Right lobe of liver (tissue), 6 donors: ENCODE measurements at regions not wholly inside any gene's neighbourhood (a gene's known extent, or its start where the extent isn't known, plus 50 kb on each side); places are given as distances from the start of the nearest gene placed in this dataset.
A peak's percentile ranks its signal among the peaks of the same experiment; 100 is the strongest.

Experiments
- ATAC-seq, 4 donors: fragments of 200-7000 bp; cut with Tn5 transposase; one replicate each; pipeline ENCODE4 v1.9.1; 2020; ENCODE audit warnings: mild to moderate bottlenecking in 4 of 4, moderate library complexity in 4 of 4
- DNase-seq, 3 donors: peaks; one replicate each; pipeline ENCODE4 v3.0.0-alpha.2; 2020
- H3K27ac ChIP-seq, 3 donors: fragments of 200-600 bp; one replicate each; pipeline ENCODE4 v1.8.0; 2022
- H3K27me3 ChIP-seq, 2 donors: fragments of 200-600 bp; one replicate each; pipeline ENCODE4 v1.8.0; 2022
- H3K36me3 ChIP-seq, 4 donors: fragments of 200-600 bp; sonication (generic) in 1 of 4; one replicate each; pipeline versions ENCODE4 v1.5.1 to v1.8.0; 2017 to 2022; ENCODE audit warnings: control low read depth in 1 of 4
- H3K4me1 ChIP-seq, 4 donors: fragments of 200-600 bp; sonication (generic) in 1 of 4; one replicate each; pipeline versions ENCODE4 v1.5.1 to v1.8.0; 2017 to 2022; ENCODE audit warnings: control low read depth in 1 of 4
- H3K4me3 ChIP-seq, 3 donors: fragments of 200-600 bp; one replicate each; pipeline ENCODE4 v1.8.0; 2022
- H3K9me3 ChIP-seq, 4 donors: fragments of 200-600 bp; sonication (generic) in 1 of 4; one replicate each; pipeline versions ENCODE4 v1.5.1 to v1.8.0; 2017 to 2022; ENCODE audit warnings: control low read depth in 1 of 4
- CTCF ChIP-seq, 4 donors: fragments of 200-600 bp in 3 of 4; fragments of 450-650 bp in 1 of 4; IDR thresholded peaks; one replicate each; pipeline versions ENCODE4 v1.5.1 to v1.8.0; 2016 to 2022; ENCODE audit warnings: antibody characterized with exemption in 4 of 4, mild to moderate bottlenecking in 2 of 4
- POLR2A ChIP-seq: fragments of 450-650 bp; IDR thresholded peaks from one replicate; pipeline ENCODE4 v1.6.1; 2017; ENCODE audit warnings: antibody characterized with exemption, mild to moderate bottlenecking
- WGBS: methylation state at CpG from one replicate; pipeline ENCODE4 v1.1.6; 2018; ENCODE audit warnings: low coverage, low lambda C conversion rate; ENCODE audit not compliant: insufficient coverage; ENCODE audit errors: missing lambda C conversion rate; 5-methylcytosine and 5-hydroxymethylcytosine counted together
- intact Hi-C, 2 donors: fragments of 100-400 bp; cut with DNase I; formaldehyde crosslinking; loops; one replicate each; pipeline versions ENCODE4 v1.11.2 to v1.14.1; 2022
- donor health status: DM: no; HTN: yes; CAD: no.
- donor health status: DM: no; HTN: no; CAD: no.
- donor health status: DM: no; HTN: no; CAD: no.
- donor health status: DM: no; HTN: yes; CAD: no.
- donor health status: DM: no; HTN: yes; CAD: no.

GRCh38 chr6:55954436-55954835 lies 79.0 kb upstream of the BMP5 start:
- H3K36me3 ChIP-seq, result no peaks in the 10 kb centered on the region
- ATAC-seq (no peak), DNase-seq (no peak)
- H3K9me3 ChIP-seq, result no peaks in the 10 kb centered on the region
- peaks cover 0 to 5% of the 10 kb centered on the region in 2 donors for H3K27me3 ChIP-seq
- no peak overlapping the region for H3K27ac ChIP-seq
- H3K4me1 ChIP-seq, result no peaks in the 10 kb centered on the region
- intact Hi-C loops, result no loop called here
- TF ChIP-seq POLR2A (no peak), CTCF (IDR thresholded peaks at IDR 0.05) (no peak)
- no peak overlapping the region for H3K4me3 ChIP-seq

- H3K36me3 ChIP-seq, result no peaks in the 10 kb centered on the region
- H3K9me3 ChIP-seq, result no peaks in the 10 kb centered on the region
- DNase-seq (no peak), ATAC-seq (peak; percentile 27 to 60 (median 52))
- H3K27ac ChIP-seq, result no peak overlapping the region
- no peak for TF ChIP-seq POLR2A
- TF ChIP-seq CTCF (IDR thresholded peaks at IDR 0.05), result peak in 3 of 4 donors; percentile 28 to 31 (median 28)
- H3K4me1 ChIP-seq, result no peaks in the 10 kb centered on the region
- peaks cover 0 to under 1% of the 10 kb centered on the region in 2 donors for H3K27me3 ChIP-seq
- intact Hi-C loops, result no loop called here
- H3K4me3 ChIP-seq, result no peak overlapping the region
- WGBS, result 41% methylated on average over 7 of the region's 7 CpGs
Measured at GRCh38 chr6:55953335-55953734, 77.9 kb upstream of the BMP5 start.

GRCh38 chr6:55950071-55950814 lies 74.9 kb upstream of the BMP5 start:
- H3K4me3 ChIP-seq, result no peak overlapping the region
- intact Hi-C loops, result no loop called here
- H3K27ac ChIP-seq, result no peak overlapping the region
- H3K27me3 ChIP-seq, result no peaks in the 10 kb centered on the region
- DNase-seq (no peak), ATAC-seq (no peak)
- no peak for TF ChIP-seq CTCF (IDR thresholded peaks at IDR 0.05)
- no peak for TF ChIP-seq POLR2A
- no peaks in the 10 kb centered on the region for H3K36me3 ChIP-seq
- H3K4me1 ChIP-seq, result no peaks in the 10 kb centered on the region
- H3K9me3 ChIP-seq, result no peaks in the 10 kb centered on the region
- 42% methylated on average over 5 of the region's 26 CpGs for WGBS

GRCh38 chr6:55943329-55943728 lies 67.9 kb upstream of the BMP5 start:
- no peak overlapping the region for H3K4me3 ChIP-seq
- H3K27me3 ChIP-seq, result no peaks in the 10 kb centered on the region
- intact Hi-C loops, result no loop called here
- no peak for ATAC-seq
- H3K4me1 ChIP-seq, result no peaks in the 10 kb centered on the region
- no peak overlapping the region for H3K27ac ChIP-seq
- 54% methylated on average over 3 of the region's 3 CpGs for WGBS
- DNase-seq, result no peak
- no peaks in the 10 kb centered on the region for H3K36me3 ChIP-seq
- no peak for TF ChIP-seq CTCF (IDR thresholded peaks at IDR 0.05)
- no peaks in the 10 kb centered on the region for H3K9me3 ChIP-seq

GRCh38 chr6:55941702-55942101 lies 66.3 kb upstream of the BMP5 start:
- Histone ChIP-seq H3K4me3 (no peak overlapping the region), H3K4me1 (no peaks in the 10 kb centered on the region), H3K27ac (no peak overlapping the region), H3K9me3 (no peaks in the 10 kb centered on the region), H3K27me3 (no peaks in the 10 kb centered on the region), H3K36me3 (no peaks in the 10 kb centered on the region)
- ATAC-seq, result no peak
- intact Hi-C loops, result no loop called here
- WGBS, result 40% methylated on average over 2 of the region's 2 CpGs
- no peak for DNase-seq
- TF ChIP-seq POLR2A, result no peak
